NCI-H2107 (cell line): ENCODE measurements at regions not wholly inside any gene's neighbourhood (a gene's known extent, or its start where the extent isn't known, plus 50 kb on each side); places are given as distances from the start of the nearest gene placed in this dataset.

Experiments used
- DNase-seq: peaks from one replicate; lab custom pipeline; 2025; lab: John Stamatoyannopoulos, UW

DNA sequence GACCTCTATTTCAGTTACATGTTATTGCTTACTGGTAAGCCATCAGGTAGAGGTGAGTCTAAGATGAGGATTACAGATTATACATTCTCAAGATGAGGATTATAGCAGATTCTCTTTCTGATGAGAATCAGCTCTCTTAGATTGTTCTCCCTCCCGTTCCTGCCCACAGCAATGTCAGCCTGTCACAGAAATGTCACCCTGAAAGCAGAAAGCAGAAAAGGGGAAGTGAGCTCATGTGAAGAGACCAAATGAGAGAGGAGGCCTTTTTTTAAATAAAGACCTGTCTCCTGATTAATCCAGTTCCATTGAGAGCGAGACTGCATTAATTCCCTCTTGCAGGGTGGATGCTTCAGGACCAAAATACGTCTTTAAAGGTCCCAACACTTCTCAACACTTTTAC lies 445.6 kb downstream of the KCTD12 start:
- no peak for DNase-seq

GRCh38 chr13:76439546-76439945 lies 446.7 kb downstream of the KCTD12 start:
- DNase-seq: no peak

GRCh38 chr13:76438050-76438449 lies 448.2 kb downstream of the KCTD12 start:
- no peak for DNase-seq

GRCh38 chr13:76425935-76426334 lies 460.3 kb downstream of the KCTD12 start:
- no peak for DNase-seq

- DNase-seq: no peak
Observed at GRCh38 chr13:76421011-76421410, 465.2 kb downstream of the KCTD12 start.

DNA sequence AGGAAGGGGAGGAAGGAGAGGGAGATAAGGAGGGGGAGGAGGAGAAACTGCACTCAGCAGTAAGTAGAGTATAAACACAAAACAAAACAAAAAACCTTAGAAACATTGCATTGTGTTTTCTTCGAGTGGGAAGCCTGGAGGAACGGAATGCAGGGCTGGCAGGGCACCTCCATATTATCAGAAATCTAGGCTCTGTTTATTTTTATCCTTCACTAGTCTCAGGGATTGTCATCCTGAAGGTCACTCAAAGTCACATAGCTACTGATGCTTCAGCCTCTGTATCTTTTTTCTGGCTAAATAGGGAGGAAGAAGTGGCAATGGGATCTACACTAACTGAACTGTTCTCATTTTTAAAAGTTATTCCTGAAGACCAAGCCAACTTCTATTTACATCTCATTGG lies 467.8 kb downstream of the KCTD12 start:
- no peak for DNase-seq

- no peak for DNase-seq
Observed at GRCh38 chr13:76414320-76414719, 471.9 kb downstream of the KCTD12 start.

GRCh38 chr13:76406243-76406642 lies 480.0 kb downstream of the KCTD12 start:
- no peak for DNase-seq

DNA sequence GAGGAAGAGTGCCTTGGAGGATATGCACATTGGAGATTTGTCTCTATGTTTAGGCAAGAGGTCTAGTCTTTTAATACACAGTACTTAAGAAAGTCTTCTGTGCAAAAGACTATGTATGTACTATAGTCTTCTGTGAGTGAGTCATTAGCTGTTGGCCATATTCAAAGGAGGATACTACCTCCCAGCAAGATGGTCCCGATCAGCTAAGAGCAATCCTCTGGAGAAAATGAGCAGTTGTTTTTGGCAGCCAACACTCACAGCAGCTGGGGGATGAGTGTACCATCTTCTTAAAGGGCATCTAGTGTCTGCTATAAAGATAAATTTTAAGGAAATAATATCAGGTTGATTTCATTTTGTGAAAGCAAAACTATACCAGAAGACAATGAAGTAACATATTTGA lies 487.8 kb downstream of the KCTD12 start:
- DNase-seq: no peak

GRCh38 chr13:76397413-76397812 lies 488.8 kb downstream of the KCTD12 start:
- DNase-seq: no peak

- no peak for DNase-seq
Observed at GRCh38 chr13:76389321-76389720, 496.9 kb downstream of the KCTD12 start.

GRCh38 chr13:76387566-76387965 lies 498.6 kb downstream of the KCTD12 start:
- DNase-seq: no peak

- no peak for DNase-seq
Observed at GRCh38 chr13:76386321-76386720, 499.9 kb downstream of the KCTD12 start.

- no peak for DNase-seq
Observed at GRCh38 chr13:76385586-76385985, 500.6 kb downstream of the KCTD12 start.

DNA sequence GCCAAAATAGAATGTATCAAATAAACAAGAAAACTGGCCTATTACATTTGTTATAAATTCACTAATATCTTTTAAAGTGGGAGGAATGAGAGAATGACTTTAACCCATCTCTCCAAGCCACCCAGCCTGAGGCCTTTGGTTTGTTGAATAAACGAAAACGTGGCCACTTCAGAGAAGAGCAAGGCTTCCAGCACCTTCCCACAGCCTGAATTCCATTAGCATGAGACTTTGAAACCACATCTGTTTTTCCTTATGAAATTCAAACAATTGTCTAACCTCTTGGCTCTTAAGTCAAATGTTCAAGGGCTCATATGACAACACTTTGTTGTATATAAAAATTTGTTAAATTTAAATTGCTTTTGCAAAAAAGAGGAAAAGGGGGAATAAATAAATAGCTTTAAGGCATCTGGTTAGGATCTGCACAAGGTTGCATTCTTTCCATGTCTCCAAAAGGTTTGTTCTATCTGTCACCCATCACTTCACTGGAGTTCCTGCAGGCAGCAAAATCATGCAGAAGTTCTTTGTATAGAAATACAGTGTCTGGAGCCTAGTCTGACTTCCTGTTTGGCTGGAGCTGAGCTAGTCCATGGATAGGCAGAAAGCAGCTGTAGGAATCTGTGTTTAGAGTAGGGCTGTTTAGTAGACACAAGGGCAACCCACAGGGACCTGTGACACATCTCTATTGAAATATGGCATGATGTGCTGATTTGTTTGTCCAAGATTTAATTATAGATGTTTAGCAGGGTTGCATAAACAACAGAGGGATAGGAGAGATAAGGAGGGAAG lies 502.3 kb downstream of the KCTD12 start:
- no peak for DNase-seq

DNA sequence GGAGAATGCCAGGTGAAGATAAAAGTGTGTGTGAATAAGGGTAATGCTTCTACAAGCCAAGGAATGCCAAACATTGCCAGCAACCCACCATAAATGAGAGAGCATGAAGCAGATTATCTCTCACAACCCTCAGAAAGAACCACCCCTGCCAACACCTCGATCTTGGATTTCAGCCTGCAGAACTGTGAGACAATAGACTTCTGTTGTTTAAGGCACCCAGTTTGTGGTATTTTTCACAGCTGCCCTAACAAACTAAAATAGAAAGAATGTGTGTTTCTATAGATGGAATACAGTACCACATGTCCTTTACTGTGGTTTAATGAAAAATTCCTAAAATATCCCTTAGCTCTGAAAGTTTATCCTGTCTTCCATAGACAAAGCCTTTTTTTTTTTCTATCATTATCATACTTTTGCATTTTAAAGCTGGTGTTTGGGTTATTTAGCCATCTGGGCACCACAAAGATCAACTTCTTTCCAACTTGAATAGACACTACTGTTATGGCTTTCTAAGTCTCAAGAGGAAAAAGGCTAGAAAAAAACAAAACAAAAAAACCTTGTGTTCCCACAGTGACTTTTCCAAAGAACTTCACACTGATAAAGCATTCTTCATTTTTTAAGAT lies 505.6 kb downstream of the KCTD12 start:
- DNase-seq: no peak

GRCh38 chr13:76379341-76380105 lies 506.7 kb downstream of the KCTD12 start:
- no peak for DNase-seq

DNA sequence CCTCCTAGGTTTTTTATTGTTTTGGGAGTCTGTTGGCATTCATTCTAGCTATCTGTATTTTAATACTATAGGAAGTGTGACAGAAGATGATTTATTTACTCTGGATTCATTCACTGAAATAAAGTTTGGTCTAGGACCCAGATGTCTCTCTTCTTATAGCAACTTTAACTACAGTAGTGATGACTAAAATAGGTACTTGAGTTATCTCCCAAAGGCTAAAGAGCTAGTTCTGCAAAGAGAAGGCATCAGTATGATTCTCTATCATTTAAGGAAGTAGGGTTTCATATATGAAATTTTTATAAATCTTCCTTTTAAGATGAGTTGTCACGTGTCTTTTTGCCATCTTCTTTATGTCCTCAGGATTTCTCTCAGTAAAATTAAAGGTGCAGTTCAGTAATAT lies 507.4 kb downstream of the KCTD12 start:
- no peak for DNase-seq

GRCh38 chr13:76363682-76364289 lies 522.4 kb downstream of the KCTD12 start:
- DNase-seq: no peak

DNA sequence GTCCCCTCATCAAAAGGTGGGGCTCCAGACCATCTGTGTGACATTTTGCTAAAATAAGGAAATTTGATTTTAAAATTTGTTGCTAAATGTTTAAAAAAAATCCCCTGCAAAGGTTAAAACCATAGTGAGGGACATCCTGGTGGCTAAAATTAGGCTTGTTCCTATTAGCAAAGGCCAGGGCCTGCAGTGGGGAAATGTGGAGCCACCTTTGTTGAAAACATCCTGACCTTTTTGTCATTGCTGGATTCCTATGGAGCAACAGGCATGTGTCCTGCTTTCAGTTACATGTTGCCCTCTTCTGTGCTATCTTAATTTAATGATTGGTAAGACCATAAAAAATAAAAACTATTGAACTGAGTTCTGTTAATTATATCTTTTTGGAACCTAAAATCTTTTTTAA lies 524.3 kb downstream of the KCTD12 start:
- DNase-seq: no peak

- DNase-seq: no peak
Observed at GRCh38 chr13:76351541-76352229, 534.5 kb downstream of the KCTD12 start.

GRCh38 chr13:76350399-76350798 lies 535.8 kb downstream of the KCTD12 start:
- no peak for DNase-seq
